ENCODE measurements at regions not wholly inside any gene's neighbourhood (a gene's known extent, or its start where the extent isn't known, plus 50 kb on each side); places are given as distances from the start of the nearest gene placed in this dataset.

- H4K20me1 ChIP-seq (replicated peaks; ENCODE audit: insufficient read depth), result no peaks in the 10 kb centered on the region
- Mint-ChIP-seq H3K4me3 (no peak overlapping the region), H3K36me3 (ENCODE audit: low read depth) (no peaks in the 10 kb centered on the region), H3K9me3 (no peaks in the 10 kb centered on the region), H3K27ac (no peak overlapping the region), H3K4me1 (0 out of 3 replicates have a peak, but pooled peaks cover 4% of the 10 kb centered on the region), H3K27me3 (ENCODE audit: insufficient read depth, low read depth, poor library complexity) (peaks cover 2% of the 10 kb centered on the region)
- no peak for ATAC-seq
- no peak for DNase-seq (ENCODE audit: low spot score)
- no peak for TF ChIP-seq REST (IDR thresholded peaks at IDR 0.05; ENCODE audit: unreplicated experiment)
- TF ChIP-seq ETS1 (IDR thresholded peaks at IDR 0.05), result no peak
- no peak for TF ChIP-seq POLR2AphosphoS5 (IDR thresholded peaks at IDR 0.05; ENCODE audit: low read depth)
- TF ChIP-seq ZNF462 (CRISPR knock-in tag; IDR thresholded peaks at IDR 0.05), result no peak
- no peak for TF ChIP-seq EZH2phosphoT487 (IDR thresholded peaks at IDR 0.05; ENCODE audit: unreplicated experiment)
- no peak for TF ChIP-seq JUNB (IDR thresholded peaks at IDR 0.05; ENCODE audit: unreplicated experiment)
- no peak for TF ChIP-seq CREB1 (CRISPR knock-in tag; IDR thresholded peaks at IDR 0.05; ENCODE audit: low read depth)
- no peak for TF ChIP-seq STAT1 (IDR thresholded peaks at IDR 0.05; ENCODE audit: unreplicated experiment)
- no peak for TF ChIP-seq CTCF (conservative IDR thresholded peaks at IDR 0.05; ENCODE audit: low read depth in 2 of 2)
- TF ChIP-seq EZH2 (IDR thresholded peaks at IDR 0.05; ENCODE audit: low read depth, unreplicated experiment), result no peak
- no peak for TF ChIP-seq NANOG (IDR thresholded peaks at IDR 0.05; ENCODE audit: borderline replicate concordance)
- TF ChIP-seq ZNF114 (CRISPR knock-in tag; IDR thresholded peaks at IDR 0.05), result no peak
- TF ChIP-seq ZNF331 (CRISPR knock-in tag; IDR thresholded peaks at IDR 0.05; ENCODE audit: low read depth), result no peak
- no peak overlapping the region for H3K4me2 ChIP-seq
- H3K27me3 ChIP-seq (ENCODE audit: insufficient read depth), result no peaks in the 10 kb centered on the region
- no peaks in the 10 kb centered on the region for H3K79me2 ChIP-seq (replicated peaks; ENCODE audit: insufficient read depth)
- H3F3A ChIP-seq (replicated peaks; ENCODE audit: low read depth), result no peaks in the 10 kb centered on the region
- H3K9me2 ChIP-seq (ENCODE audit: insufficient read depth), result no peaks in the 10 kb centered on the region
- no peak overlapping the region for H3K4me3 ChIP-seq
- H3K27ac ChIP-seq (ENCODE audit: low read depth), result no peak overlapping the region
- H3K36me3 ChIP-seq (ENCODE audit: insufficient read depth), result no peaks in the 10 kb centered on the region
- H3K4me1 ChIP-seq (ENCODE audit: insufficient read depth), result no peaks in the 10 kb centered on the region
- H2AFZ ChIP-seq, result no peak overlapping the region
Measured at GRCh38 chr17:63066158-63066813, 100.3 kb downstream of the TANC2 start.
